ENCODE measurements at regions not wholly inside any gene's neighbourhood (a gene's known extent, or its start where the extent isn't known, plus 50 kb on each side); places are given as distances from the start of the nearest gene placed in this dataset.

DNA sequence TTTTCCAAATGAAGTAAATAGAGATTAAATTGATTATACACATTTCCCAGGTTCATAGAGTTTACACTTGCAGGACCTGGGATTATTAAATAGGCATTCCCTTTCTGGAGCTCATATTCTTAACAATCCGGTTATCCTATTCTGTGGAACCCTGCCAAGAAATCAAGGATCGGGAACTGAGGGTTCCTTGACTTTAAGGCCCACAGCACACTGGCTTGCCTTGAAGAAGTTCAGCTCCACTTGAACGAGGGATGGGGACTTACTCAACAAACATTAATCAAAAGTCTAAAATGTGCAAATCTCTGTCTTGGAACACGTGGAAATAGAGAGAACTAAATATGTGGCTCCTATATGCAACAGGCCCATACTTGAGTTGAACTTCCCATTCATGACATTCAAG, 142.3 kb upstream of the RGPD4 start:
- no peaks in the 10 kb centered on the region for H3K9me3 ChIP-seq
- H3K4me1 ChIP-seq = no peaks in the 10 kb centered on the region
- no peaks in the 10 kb centered on the region for H3K36me3 ChIP-seq
- TF ChIP-seq POLR2A (IDR thresholded peaks at IDR 0.05) (no peak), POLR2AphosphoS5 (IDR thresholded peaks at IDR 0.05) (no peak), EP300 (IDR thresholded peaks at IDR 0.05) (no peak)
- TF ChIP-seq, protein P1, sequence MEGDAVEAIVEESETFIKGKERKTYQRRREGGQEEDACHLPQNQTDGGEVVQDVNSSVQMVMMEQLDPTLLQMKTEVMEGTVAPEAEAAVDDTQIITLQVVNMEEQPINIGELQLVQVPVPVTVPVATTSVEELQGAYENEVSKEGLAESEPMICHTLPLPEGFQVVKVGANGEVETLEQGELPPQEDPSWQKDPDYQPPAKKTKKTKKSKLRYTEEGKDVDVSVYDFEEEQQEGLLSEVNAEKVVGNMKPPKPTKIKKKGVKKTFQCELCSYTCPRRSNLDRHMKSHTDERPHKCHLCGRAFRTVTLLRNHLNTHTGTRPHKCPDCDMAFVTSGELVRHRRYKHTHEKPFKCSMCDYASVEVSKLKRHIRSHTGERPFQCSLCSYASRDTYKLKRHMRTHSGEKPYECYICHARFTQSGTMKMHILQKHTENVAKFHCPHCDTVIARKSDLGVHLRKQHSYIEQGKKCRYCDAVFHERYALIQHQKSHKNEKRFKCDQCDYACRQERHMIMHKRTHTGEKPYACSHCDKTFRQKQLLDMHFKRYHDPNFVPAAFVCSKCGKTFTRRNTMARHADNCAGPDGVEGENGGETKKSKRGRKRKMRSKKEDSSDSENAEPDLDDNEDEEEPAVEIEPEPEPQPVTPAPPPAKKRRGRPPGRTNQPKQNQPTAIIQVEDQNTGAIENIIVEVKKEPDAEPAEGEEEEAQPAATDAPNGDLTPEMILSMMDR (IDR thresholded peaks at IDR 0.05) = no peak
- WGBS, 2 donors = 60 to 61% methylated on average over 4 of the region's 4 CpGs
- H3K27ac ChIP-seq = no peak overlapping the region
- ATAC-seq (ENCODE audit: low FRiP score in 2 of 2) (no peak), DNase-seq (no peak)
- H3K27me3 ChIP-seq = no peaks in the 10 kb centered on the region
- no peak overlapping the region for H3K4me3 ChIP-seq

DNA sequence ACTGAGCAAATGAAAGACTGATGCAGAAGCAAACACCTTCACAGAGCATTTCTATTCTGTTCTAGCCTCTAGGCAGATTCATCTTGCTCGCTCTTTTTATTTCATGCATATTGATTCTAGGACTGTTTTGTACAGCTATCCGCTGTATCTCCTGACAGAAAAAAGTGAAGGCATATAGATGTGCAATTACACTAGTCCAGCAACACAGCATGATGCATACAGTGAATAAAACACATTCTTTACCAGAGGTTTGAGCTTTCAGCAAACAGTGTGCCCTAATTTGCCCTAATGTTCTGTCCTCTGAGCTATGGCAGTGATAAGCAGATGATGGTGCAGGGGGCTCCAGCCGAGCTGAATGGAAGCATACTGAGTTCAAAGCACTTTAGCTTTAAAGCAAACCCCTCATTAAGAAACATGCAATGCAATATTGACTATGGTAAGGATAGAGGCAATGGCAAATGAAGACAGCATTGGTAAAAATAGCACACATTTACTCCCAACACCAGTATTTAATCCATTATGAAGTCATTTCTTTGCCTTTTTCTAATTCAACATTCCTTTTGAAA, 141.2 kb upstream of the RGPD4 start:
- ATAC-seq (ENCODE audit: low FRiP score in 2 of 2) (no peak), DNase-seq (no peak)
- TF ChIP-seq, protein P1 (IDR thresholded peaks at IDR 0.05) = no peak
- TF ChIP-seq POLR2AphosphoS5 (IDR thresholded peaks at IDR 0.05) = no peak
- TF ChIP-seq EP300 (IDR thresholded peaks at IDR 0.05) = no peak
- TF ChIP-seq POLR2A (IDR thresholded peaks at IDR 0.05) = no peak
- Histone ChIP-seq H3K4me1 (no peaks in the 10 kb centered on the region), H3K9me3 (no peaks in the 10 kb centered on the region), H3K36me3 (no peaks in the 10 kb centered on the region), H3K27me3 (no peaks in the 10 kb centered on the region), H3K4me3 (no peak overlapping the region), H3K27ac (no peak overlapping the region)
- WGBS, 2 donors = 75 to 80% methylated on average over 3 of the region's 3 CpGs

DNA sequence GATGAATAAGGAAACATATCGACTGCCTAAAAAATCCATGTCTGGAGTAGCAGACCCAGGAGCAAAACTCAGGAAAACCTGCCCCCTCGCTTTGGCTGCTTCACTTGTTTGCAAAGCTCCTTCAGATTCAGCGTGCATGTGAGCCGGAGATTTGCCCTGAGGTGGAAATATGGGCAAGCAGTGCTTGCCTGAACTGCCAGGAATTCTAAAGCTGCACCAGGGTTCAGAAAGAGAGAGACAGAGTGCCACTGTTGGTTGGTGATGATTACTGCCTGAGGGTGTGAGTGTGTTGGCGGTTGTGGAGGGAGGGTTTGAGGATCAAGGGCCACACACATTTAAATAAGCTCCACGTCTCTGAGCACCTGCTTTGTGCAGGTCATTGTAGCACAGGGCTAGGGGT, 139.6 kb upstream of the RGPD4 start:
- Histone ChIP-seq H3K27ac (no peak overlapping the region), H3K4me1 (no peaks in the 10 kb centered on the region), H3K27me3 (no peaks in the 10 kb centered on the region), H3K4me3 (no peak overlapping the region), H3K9me3 (no peaks in the 10 kb centered on the region), H3K36me3 (no peaks in the 10 kb centered on the region)
- no peak for DNase-seq
- TF ChIP-seq POLR2AphosphoS5 (IDR thresholded peaks at IDR 0.05) (no peak), POLR2A (IDR thresholded peaks at IDR 0.05) (no peak), EP300 (IDR thresholded peaks at IDR 0.05) (no peak)
- TF ChIP-seq, protein P1 (IDR thresholded peaks at IDR 0.05) = no peak
- WGBS, 2 donors = 55 to 57% methylated on average over 6 of the region's 6 CpGs
- ATAC-seq (ENCODE audit: low FRiP score in 2 of 2) = no peak

DNA sequence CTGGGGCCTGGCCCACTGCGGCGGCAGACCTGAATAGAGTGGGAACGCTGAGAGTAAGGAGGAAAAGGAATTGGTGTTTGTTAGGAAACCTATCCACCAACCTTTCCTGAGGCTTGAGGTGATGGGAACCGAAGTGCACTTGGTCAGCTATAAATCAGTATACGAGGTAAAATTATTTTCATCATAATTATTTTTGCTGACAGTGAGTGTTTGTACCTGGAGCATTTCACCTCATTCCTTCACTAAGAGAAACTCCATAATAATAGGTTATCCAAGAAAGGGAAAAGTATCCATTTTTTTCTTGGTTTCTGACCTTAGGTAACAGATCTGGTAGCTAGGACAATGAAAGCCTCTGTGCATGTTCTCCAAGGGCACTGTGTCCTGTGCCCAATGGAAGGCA, 138.6 kb upstream of the RGPD4 start:
- DNase-seq (no peak), ATAC-seq (ENCODE audit: low FRiP score in 2 of 2) (no peak)
- TF ChIP-seq EP300 (IDR thresholded peaks at IDR 0.05) = no peak
- TF ChIP-seq, protein P1 (IDR thresholded peaks at IDR 0.05) = no peak
- no peak for TF ChIP-seq POLR2A (IDR thresholded peaks at IDR 0.05)
- no peak for TF ChIP-seq POLR2AphosphoS5 (IDR thresholded peaks at IDR 0.05)
- Histone ChIP-seq H3K4me1 (no peaks in the 10 kb centered on the region), H3K27me3 (no peaks in the 10 kb centered on the region), H3K27ac (no peak overlapping the region), H3K4me3 (no peak overlapping the region), H3K9me3 (no peaks in the 10 kb centered on the region), H3K36me3 (no peaks in the 10 kb centered on the region)
- 90 to 91% methylated on average over 5 of the region's 5 CpGs for WGBS, 2 donors

DNA sequence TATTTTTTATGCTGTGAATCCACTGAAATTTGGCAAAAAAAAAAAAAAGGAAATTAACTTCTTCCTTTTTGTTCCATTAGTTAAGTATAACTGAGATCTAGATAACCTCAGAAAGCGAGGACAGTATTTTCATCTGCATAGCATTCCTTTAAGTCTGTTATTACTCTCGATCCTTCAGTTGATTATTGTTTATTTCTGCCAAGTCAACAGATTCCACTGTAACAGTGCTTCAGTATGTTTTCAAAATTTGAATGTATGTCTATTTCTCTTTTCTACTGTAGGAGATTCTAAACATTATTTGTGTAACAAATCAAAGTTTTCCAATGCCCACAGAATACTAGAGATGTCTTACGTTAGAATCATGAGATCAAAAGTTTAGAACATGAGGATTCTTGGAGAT, 133.1 kb upstream of the RGPD4 start:
- H3K4me1 ChIP-seq = no peaks in the 10 kb centered on the region
- WGBS, 2 donors = 85 to 89% methylated on average over 3 of the region's 3 CpGs

More for the DNA sequence above, 133.1 kb upstream of the RGPD4 start:
- H3K4me3 ChIP-seq = no peak overlapping the region
- H3K27ac ChIP-seq = no peak overlapping the region
- TF ChIP-seq POLR2A (IDR thresholded peaks at IDR 0.05) (no peak), EP300 (IDR thresholded peaks at IDR 0.05) (no peak), POLR2AphosphoS5 (IDR thresholded peaks at IDR 0.05) (no peak)
- TF ChIP-seq, protein P1 (IDR thresholded peaks at IDR 0.05) = no peak
- H3K9me3 ChIP-seq = no peaks in the 10 kb centered on the region
- DNase-seq (no peak), ATAC-seq (ENCODE audit: low FRiP score in 2 of 2) (no peak)
- no peaks in the 10 kb centered on the region for H3K27me3 ChIP-seq
- H3K36me3 ChIP-seq = no peaks in the 10 kb centered on the region

All from upper lobe of left lung (tissue), 6 donors.